IPS-18c (cell line): ENCODE measurements at regions not wholly inside any gene's neighbourhood (a gene's known extent, or its start where the extent isn't known, plus 50 kb on each side); places are given as distances from the start of the nearest gene placed in this dataset.
"Not testable (repeated sequence)": the region's sequence is repeated elsewhere in the genome, so short reads cannot be mapped to it uniquely, and the experiment has no call there.

Source experiments
- H3K4me3 ChIP-seq: 2 replicates; pipeline ENCODE4 v1.7.0; 2013; ENCODE audit warnings: low read depth, mild to moderate bottlenecking, low read length, moderate library complexity; ENCODE audit not compliant: insufficient read depth
- H3K9me3 ChIP-seq: one replicate; pipeline ENCODE4 v1.6.1; 2013; ENCODE audit warnings: mild to moderate bottlenecking, low read length, moderate library complexity; ENCODE audit not compliant: control insufficient read depth, insufficient read depth

DNA sequence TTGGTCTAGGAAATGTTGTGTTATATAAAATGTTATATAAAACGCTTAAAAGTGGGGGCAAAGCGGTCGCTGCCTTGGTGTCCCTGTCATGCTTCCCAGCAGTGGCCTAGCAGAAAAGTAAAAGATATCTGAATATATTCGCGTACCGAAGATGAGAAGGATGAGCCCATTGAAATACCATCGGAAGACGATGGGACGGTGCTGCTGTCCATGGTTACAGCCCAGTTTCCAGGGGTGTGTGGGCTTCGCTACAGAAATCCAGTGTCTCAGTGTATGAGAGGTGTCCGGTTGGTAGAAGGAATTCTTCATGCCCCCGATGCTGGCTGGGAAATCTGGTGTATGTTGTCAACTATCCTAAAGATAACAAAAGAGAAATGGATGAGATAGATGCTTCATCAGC is 110.9 kb upstream of the DIAPH3 start:
- no peaks in the 10 kb centered on the region for H3K9me3 ChIP-seq

DNA sequence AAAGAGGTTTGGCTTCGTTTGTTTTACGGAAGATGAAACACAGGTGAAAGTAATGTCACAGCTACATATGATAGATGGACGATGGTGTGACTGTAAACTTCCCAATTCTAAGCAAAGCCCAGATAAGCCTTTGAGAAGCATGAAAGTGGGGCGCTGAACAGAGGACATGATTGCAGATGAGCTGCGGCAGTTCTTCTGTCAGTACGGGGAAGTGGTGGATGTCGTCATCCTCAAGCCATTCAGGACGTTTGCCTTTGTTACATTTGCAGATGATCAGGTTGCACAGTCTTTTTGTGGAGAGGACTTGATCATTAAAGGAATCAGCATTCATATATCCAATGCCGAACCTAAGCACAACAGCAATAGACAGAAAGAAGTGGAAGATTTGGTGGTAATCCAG is 111.5 kb upstream of the DIAPH3 start:
- Histone ChIP-seq H3K9me3 (no peaks in the 10 kb centered on the region), H3K4me3 (no peak overlapping the region)

More for the DNA sequence above, 110.9 kb upstream of the DIAPH3 start:
- H3K4me3 ChIP-seq = no peak overlapping the region

DNA sequence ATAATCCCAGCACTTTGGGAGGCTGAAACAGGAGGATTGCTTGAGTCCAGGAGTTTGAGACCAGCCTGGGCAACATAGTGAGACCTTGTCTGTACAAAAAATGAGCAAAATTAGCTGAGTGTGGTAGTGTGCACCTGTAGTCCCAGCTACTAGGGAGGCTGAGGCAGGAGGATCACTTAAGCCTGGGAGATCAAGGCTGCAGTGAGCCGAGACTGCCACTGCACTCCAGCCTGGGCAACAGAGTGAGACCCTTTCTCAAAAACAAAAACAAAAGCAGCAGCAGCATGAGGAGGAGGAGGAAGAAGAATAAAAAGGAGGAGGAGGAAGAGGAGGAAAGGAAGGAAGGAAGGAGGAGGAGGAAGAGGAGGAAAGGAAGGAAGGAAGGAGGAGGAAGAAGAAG is 116.5 kb upstream of the TDRD3 start:
- not testable (repeated sequence) for H3K4me3 ChIP-seq, H3K9me3 ChIP-seq

DNA sequence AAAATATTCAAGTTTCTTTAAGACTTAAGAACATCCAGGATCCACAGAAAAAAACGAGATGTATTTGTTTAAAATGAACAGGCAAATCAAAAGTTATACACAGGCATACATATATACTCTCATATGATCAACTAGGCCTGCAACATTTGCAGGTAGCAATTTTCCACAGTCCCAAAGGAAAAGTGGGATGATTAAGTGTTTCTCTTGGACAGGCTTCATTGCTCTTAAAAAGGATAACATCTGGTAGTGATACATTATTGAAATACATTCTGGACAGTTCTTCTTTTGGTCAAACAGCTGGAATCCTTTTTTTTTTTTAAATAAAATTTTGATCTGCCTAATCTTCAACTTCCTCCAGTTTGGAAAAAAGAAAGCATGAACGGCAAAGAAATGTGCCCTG is 114.8 kb upstream of the TDRD3 start:
- Histone ChIP-seq H3K4me3 (no peak overlapping the region), H3K9me3 (no peaks in the 10 kb centered on the region)

DNA sequence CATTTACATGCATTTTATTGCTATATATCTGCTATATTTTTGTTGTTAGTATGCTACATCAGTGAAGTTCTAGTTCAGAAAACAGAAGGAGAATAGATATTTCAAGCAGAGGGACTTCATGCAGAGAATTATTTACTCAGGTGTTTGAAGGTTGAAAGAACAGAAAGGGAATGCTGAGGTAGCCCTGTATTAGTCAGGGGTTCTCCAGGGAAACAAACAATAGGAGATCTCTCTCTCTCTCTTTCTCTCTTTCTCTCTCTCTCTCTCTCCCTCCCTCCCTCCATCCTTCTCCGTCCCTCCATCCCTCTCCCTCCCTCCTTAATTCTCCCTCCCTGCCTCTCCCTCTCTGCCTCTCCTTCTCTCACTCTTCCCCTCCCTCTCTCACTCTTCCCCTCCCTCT is 114.3 kb upstream of the TDRD3 start:
- H3K9me3 ChIP-seq = no peaks in the 10 kb centered on the region
- H3K4me3 ChIP-seq = no peak overlapping the region

DNA sequence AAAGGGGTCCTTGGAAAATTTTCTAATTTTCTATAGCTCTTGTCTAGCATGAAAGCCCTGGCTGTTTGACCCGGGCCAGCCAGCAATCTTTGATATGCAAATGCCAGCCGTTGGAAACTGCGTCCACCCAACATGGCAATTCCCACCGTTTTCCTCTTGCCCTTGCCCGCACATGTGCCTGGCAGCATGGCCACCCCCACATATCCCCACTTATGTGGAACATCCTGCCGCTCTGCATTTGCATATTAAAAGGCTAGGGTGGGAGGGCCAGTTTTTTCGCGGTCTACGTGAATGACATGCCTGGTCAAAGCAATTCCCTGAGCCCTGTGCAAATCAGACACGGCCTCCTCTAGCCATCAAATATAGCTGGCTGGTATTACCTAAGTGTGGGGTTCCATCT is 110.3 kb upstream of the TDRD3 start:
- Histone ChIP-seq H3K4me3 (no peak overlapping the region), H3K9me3 (no peaks in the 10 kb centered on the region)

DNA sequence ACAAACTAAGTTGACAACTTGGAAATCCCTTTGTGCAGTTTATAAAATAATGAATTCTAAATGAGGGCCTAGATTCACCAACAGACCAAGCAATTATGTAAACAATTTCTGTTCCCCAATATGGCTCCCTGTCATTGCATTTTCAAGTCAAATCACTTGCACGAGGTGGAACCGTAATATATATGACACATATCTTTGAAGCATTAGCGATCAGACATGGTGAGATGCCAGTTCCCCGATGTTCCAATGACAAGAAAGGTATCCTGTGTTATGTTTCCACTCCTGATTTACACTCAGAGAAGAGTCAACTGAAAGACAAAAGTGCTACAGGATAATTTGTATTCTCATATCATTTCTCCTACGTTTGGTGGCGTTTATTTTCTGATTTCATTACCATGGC is 108.5 kb upstream of the TDRD3 start:
- no peak overlapping the region for H3K4me3 ChIP-seq
- H3K9me3 ChIP-seq = no peaks in the 10 kb centered on the region

DNA sequence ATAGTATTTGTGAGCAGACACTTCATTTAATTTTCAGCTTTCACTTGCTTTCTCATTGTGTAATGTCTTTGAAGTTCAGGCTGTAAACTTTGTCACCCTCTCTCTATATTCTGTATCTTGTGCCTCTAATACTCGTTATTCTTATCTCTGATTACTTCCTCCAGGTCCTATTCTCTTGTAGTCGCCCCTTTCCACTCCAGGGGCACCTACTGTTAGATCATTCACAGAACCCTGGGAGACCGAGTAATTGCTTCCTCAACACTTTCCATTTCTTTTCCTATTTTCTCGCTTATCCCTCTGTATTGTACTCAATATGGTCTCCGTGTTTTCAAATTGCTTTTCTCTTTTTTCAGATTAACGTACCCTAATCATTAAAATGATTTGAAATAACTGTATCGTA is 93.9 kb upstream of the TDRD3 start:
- Histone ChIP-seq H3K4me3 (no peak overlapping the region), H3K9me3 (no peaks in the 10 kb centered on the region)

DNA sequence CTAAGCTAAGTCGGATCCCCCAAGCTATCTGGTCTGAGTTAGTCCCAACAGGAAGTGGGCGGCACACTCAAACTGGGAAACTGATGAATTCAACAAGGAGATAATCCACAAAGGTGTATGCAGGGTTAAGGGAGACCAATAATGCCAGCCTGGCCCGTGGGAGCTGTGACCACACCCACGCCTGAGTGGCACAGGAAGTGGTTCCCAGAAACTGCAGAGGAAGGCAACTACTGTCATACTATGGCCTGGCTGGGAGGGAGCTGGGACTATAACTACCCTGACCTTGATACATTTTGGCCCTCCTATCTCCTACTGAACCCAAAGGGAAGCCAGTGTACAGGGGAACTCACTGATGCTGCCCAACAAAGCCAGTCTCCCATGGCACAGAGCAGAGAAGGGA is 85.5 kb upstream of the TDRD3 start:
- H3K4me3 ChIP-seq = no peak overlapping the region

DNA sequence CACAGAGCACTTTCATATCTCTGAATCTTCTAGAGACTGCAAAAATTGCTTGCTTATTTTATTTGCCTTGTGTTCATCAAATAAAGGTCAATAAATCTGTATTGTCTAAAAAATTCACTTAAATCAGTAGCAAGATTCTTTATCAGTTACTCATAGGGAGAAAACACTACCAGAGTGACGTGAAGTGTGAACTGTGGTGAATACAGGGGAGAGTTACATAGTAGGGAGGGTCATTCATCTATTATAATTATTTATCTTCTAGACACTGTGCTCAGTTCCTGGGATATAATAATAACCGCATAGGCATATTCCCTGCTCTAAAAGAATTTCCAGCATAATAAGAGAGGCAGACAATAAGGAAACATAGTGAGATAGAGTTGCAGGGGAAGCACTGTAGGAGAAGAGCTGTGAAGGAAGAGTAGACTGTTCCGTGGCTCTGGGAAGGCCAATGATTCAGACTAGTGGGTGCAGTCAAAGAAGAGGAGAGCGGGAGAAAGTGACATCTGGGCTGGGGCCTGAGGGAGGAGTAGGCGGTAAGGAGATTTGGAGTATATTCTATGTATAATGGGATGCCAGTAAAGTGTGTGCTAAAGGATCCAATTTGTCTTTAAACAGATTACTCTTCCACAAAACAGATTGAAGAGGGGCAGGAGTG is 84.0 kb upstream of the TDRD3 start:
- Histone ChIP-seq H3K4me3 (no peak overlapping the region), H3K9me3 (no peaks in the 10 kb centered on the region)

More for the DNA sequence above, 85.5 kb upstream of the TDRD3 start:
- H3K9me3 ChIP-seq = no peaks in the 10 kb centered on the region

DNA sequence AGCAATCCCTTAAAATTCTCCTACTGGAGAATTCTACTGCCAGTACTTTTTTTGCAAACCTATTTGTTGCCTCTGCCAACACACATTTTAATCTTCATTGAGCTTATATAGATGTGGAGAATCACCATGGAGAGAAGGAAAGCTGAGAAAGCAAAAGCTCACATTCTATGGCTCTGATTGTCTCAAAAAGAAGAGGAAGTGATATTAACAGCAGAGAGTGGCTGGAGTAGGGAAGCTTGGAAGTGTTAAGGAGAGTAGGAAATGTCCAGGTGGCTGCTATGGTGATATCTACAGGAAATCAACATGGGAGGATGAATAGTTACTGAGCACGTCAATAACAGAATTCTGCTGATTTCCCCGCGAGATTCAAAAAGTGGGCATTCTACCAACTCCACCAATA is 78.8 kb upstream of the TDRD3 start:
- H3K9me3 ChIP-seq = no peaks in the 10 kb centered on the region
- H3K4me3 ChIP-seq = no peak overlapping the region

DNA sequence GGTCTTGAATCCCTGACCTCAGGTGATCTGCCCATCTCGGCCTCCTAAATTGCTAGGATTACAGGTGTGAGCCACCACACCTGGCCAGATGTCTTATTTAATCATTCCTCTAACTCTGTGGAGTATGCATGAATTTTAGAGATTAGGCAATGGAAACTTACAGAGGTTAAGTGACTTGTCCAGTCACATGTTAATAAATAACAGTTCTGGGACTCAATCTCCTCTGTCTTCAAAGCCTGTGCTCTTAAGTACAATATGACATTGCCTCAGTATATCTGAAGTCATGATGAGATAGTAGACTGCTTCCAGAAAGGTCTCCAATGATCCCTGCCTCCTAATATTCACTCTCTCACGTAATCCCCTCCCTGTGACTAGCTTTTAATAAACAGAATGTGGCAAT is 72.9 kb upstream of the TDRD3 start:
- no peak overlapping the region for H3K4me3 ChIP-seq
- no peaks in the 10 kb centered on the region for H3K9me3 ChIP-seq

DNA sequence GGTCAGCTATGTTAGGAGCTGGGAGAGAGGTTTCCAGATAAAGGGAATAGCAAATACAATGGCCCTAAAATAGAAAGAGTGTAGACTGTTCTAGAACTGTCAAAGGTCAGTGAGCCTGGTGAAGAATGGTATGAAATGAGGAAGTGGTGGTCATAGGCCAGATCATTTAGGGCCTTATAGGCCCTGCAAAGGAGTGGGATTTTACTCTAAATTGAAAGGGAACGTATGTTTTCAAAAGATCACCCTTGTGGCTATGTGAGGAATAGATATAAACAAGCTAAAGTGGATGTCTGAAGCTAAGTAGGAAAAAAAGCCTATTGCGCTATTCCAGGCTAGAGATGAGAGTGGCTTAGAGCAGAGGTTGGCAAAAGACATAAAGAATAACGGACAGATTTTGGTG is 70.7 kb upstream of the TDRD3 start:
- Histone ChIP-seq H3K9me3 (no peaks in the 10 kb centered on the region), H3K4me3 (no peak overlapping the region)

DNA sequence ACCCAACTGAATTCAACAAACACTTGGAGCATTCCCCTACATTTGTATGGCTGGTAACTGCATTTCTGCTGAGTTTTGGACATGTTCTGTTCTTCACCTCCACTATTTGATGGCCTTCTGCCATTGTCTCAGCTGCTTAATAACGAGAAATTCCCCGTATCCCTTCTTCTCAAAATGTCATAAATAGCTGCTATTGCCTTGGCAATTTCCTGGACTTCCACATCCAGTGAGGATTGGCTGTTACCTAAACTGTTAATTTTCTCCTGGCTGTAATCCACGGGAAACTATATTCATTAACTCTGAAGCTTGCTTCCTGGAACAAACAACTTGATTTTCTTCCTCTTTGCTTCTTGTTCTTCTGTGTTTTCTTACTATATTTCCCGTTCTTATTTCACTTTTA is 69.5 kb upstream of the TDRD3 start:
- no peaks in the 10 kb centered on the region for H3K9me3 ChIP-seq
- no peak overlapping the region for H3K4me3 ChIP-seq

DNA sequence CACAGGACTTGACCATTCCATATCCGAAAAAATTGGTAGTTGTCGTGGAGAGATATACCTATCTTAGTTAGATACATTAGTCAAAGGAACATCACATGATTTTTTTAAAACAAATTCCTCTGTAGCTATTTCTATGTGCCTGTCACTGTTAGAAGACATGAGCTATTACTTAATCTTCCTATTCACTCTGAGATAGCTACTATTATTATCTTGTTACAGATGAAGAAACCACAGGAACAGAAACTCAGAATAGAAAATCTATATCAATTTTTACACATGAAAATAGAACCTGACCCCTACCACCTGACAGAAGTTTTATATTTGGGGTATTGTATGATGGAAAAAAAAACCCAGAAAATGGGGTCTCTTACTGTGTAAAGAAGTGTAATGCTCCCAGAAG is 68.9 kb upstream of the TDRD3 start:
- no peak overlapping the region for H3K4me3 ChIP-seq
- H3K9me3 ChIP-seq = no peaks in the 10 kb centered on the region

DNA sequence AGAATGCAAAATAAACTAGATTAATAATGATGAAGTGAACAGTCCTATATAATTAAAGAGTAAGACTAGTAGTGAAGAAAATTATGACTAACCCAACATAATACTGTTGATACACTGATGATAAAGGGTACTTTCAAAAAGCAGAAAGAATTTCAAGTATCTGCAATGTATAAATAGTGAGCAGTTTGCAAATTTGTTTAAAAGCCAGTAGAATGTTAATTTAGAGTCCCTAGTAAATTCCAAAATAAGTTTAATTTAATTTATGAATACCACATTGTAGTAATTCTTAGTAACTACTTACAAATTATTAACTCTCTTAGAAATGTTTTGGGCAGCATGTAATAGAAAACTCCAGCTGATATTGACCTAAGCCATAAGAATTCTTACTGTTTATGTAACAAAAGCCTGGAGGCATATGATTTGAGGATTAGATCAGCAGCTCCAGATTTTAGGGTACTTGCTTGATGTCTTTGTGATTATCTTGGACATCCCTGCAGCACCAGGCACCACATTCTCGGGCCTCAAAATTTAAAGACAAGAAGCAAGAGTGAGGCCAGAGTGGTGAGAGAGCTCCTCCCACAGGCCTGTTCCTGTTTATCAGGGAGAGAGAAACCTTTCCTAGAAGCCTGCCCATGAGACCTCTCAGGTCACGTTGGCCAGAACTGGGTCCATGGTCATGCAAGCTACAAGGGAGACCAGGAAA is 67.6 kb upstream of the TDRD3 start:
- no peaks in the 10 kb centered on the region for H3K9me3 ChIP-seq
- no peak overlapping the region for H3K4me3 ChIP-seq

DNA sequence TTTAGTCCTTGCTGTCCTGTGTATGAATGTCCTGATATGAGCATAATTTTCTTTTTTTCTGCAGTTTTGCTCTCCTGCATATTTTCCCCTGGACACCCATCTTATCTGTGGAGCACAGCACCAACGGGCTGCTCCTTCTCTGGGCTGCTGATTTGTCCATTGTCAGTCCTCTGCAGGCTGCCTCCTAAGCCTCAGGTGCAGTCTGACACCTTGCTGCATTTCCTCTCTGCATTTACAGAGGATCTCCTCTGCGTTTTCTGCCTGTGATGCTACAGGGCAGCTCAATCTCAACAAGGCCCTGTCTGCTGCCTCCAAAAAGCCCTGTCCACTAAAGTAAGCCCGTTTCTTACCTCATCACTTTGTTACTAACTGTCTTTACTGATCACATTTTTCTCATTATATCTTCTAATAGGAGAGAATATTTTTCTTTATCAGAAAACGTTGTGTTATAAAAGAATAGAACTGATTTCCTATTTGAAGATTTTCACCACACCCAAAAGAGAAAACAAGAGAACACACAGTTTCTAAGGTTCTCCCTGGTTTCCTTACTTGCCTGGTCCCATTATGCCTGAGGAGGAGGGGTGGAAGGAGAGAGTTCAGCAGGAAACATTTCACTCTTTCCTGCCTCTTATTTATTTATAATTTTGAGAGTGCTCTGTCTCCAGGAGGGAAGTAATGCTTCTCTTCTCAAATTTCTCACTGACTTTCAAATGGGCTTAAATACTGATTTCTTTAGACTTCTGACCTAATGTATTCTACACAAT is 65.6 kb upstream of the TDRD3 start:
- H3K4me3 ChIP-seq = no peak overlapping the region
- no peaks in the 10 kb centered on the region for H3K9me3 ChIP-seq

DNA sequence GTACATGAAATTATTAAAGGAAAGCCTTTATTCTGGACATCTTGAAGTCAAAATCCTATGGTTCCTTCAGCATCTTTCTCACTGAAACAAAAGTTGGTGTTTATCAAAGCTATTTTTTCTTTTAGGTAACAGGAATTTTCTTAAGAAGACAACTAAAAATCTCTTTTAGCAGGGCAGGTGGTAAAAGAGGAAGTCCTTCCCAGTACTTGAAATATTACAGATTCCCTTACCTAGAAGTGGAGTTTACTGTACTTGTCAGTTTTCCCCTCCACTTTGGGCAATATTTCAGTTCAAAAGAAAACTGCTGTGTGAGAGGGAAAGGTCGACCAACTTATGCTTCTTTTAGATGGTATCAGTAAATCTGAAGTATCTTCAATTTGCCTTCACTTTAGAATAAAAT is 64.3 kb upstream of the TDRD3 start:
- H3K4me3 ChIP-seq = no peak overlapping the region
- no peaks in the 10 kb centered on the region for H3K9me3 ChIP-seq
